GM12874 (cell line): ENCODE measurements at regions not wholly inside any gene's neighbourhood (a gene's known extent, or its start where the extent isn't known, plus 50 kb on each side); places are given as distances from the start of the nearest gene placed in this dataset.

Experiments used
- CTCF ChIP-seq: IDR thresholded peaks from 2 replicates; pipeline ENCODE4 v1.5.1; 2011; ENCODE audit warnings: low read depth, mild to moderate bottlenecking, control low read depth, low read length, moderate library complexity; ENCODE audit not compliant: insufficient read depth

- TF ChIP-seq CTCF, result no peak
These were observed 615.6 kb upstream of the CDH2 start for GRCh38 chr18:28792404-28793086.

- no peak for TF ChIP-seq CTCF
These were observed 614.2 kb upstream of the CDH2 start for GRCh38 chr18:28791101-28791500.

GRCh38 chr18:28789502-28789901, 612.6 kb upstream of the CDH2 start:
- TF ChIP-seq CTCF, result no peak

GRCh38 chr18:28786926-28787325, 610.0 kb upstream of the CDH2 start:
- TF ChIP-seq CTCF, result no peak

GRCh38 chr18:28781616-28782362, 604.9 kb upstream of the CDH2 start:
- TF ChIP-seq CTCF, result no peak

GRCh38 chr18:28778706-28779105, 601.8 kb upstream of the CDH2 start:
- TF ChIP-seq CTCF, result no peak

GRCh38 chr18:28777756-28778155, 600.8 kb upstream of the CDH2 start:
- TF ChIP-seq CTCF, result no peak
